Body of pancreas (tissue), 4 donors: ENCODE measurements at regions not wholly inside any gene's neighbourhood (a gene's known extent, or its start where the extent isn't known, plus 50 kb on each side); places are given as distances from the start of the nearest gene placed in this dataset.
"Not testable (repeated sequence)": the region's sequence is repeated elsewhere in the genome, so short reads cannot be mapped to it uniquely, and the experiment has no call there.

Experiments used
- CTCF ChIP-seq, 7 experiments: fragments of 450-650 bp in 4 of 7; fragments of 200-600 bp in 3 of 7; sonication (generic) in 3 of 7; IDR thresholded peaks; one replicate each; pipeline ENCODE4 v1.5.1; 2016 to 2019; ENCODE audit warnings: antibody characterized with exemption in 7 of 7
- POLR2A ChIP-seq, 3 donors: fragments of 450-650 bp; IDR thresholded peaks; one replicate each; pipeline ENCODE4 v1.6.1; 2016; ENCODE audit warnings: antibody characterized with exemption in 3 of 3, mild to moderate bottlenecking in 2 of 3

GRCh38 chr1:66430815-66431214 lies 103.1 kb upstream of the SGIP1 start:
- TF ChIP-seq CTCF, POLR2A (IDR thresholded peaks at IDR 0.05): not testable (repeated sequence)
